WTC11 (cell line): ENCODE measurements at regions not wholly inside any gene's neighbourhood (a gene's known extent, or its start where the extent isn't known, plus 50 kb on each side); places are given as distances from the start of the nearest gene placed in this dataset.

ENCODE experiments used
- ATAC-seq: fragments of 200-7000 bp; cut with Tn5 transposase; 2 replicates; pipeline ENCODE4 v1.10.0; 2021; ENCODE audit warnings: mild to moderate bottlenecking, moderate library complexity
- CTCF ChIA-PET: fragments of 300-600 bp; sonication (Branson Sonifier 250); formaldehyde crosslinking; loops from one replicate; lab custom pipeline; 2021; ENCODE audit warnings: antibody characterized with exemption; lab: Charles Lee
- POLR2A ChIA-PET: fragments of 350-600 bp; sonication (Branson Sonifier 250); formaldehyde crosslinking; loops from one replicate; lab custom pipeline; 2021; ENCODE audit warnings: antibody characterized with exemption; lab: Charles Lee
- DNase-seq: peaks from one replicate; pipeline ENCODE4 v3.0.0; 2021; ENCODE audit warnings: low spot score
- H3K27ac Mint-ChIP-seq: 2 replicates; pipeline ENCODE4 v1.8.0; 2021; ENCODE audit warnings: mixed read lengths
- H3K27me3 Mint-ChIP-seq: 2 replicates; pipeline ENCODE4 v1.8.0; 2021; ENCODE audit warnings: low read depth, mild to moderate bottlenecking, moderate library complexity, mixed read lengths
- H3K36me3 Mint-ChIP-seq: 2 replicates; pipeline ENCODE4 v1.8.0; 2021; ENCODE audit warnings: mixed read lengths
- H3K4me1 Mint-ChIP-seq: 2 replicates; pipeline ENCODE4 v1.8.0; 2022; ENCODE audit warnings: mixed read lengths
- H3K4me3 Mint-ChIP-seq: 2 replicates; pipeline ENCODE4 v1.8.0; 2021; ENCODE audit warnings: mild to moderate bottlenecking, moderate library complexity, mixed read lengths
- H3K9me3 Mint-ChIP-seq: 2 replicates; pipeline ENCODE4 v1.8.0; 2021; ENCODE audit warnings: mixed read lengths
- FOXP1 ChIP-seq: sonication (generic); formaldehyde crosslinking; IDR thresholded peaks from 2 replicates; pipeline ENCODE4 v1.8.0; 2022; ENCODE audit warnings: missing genetic modification reagents, mild to moderate bottlenecking, moderate library complexity, borderline replicate concordance
- GRHL2 ChIP-seq: fragments of 250-450 bp; sonication (Bioruptor Pico); IDR thresholded peaks from 2 replicates; pipeline ENCODE4 v1.8.0; 2022; ENCODE audit warnings: mild to moderate bottlenecking, moderate library complexity; ENCODE audit not compliant: insufficient replicate concordance, severe bottlenecking
- MAX ChIP-seq: sonication (generic); formaldehyde crosslinking; IDR thresholded peaks from 2 replicates; pipeline ENCODE4 v1.8.0; 2022; ENCODE audit warnings: mild to moderate bottlenecking, missing genetic modification reagents
- RORB ChIP-seq: fragments of 250-450 bp; sonication (Bioruptor Pico); IDR thresholded peaks from 2 replicates; pipeline ENCODE4 v1.9.0; 2021; ENCODE audit warnings: mild to moderate bottlenecking
- SMAD3 ChIP-seq: sonication (generic); formaldehyde crosslinking; IDR thresholded peaks from 2 replicates; pipeline ENCODE4 v1.8.0; 2022; ENCODE audit warnings: missing genetic modification reagents, mild to moderate bottlenecking, borderline replicate concordance
- STAT6 ChIP-seq: sonication (generic); formaldehyde crosslinking; conservative IDR thresholded peaks from 2 replicates; pipeline ENCODE4 v1.8.1; 2023; ENCODE audit warnings: mild to moderate bottlenecking, low read depth, missing genetic modification reagents, moderate library complexity
- ZNF512 ChIP-seq: sonication (generic); formaldehyde crosslinking; IDR thresholded peaks from 2 replicates; pipeline ENCODE4 v1.8.1; 2022; ENCODE audit warnings: missing genetic modification reagents, borderline replicate concordance
- TF ChIP-seq, protein P1 (sequence below): sonication (generic); formaldehyde crosslinking; IDR thresholded peaks from 2 replicates; pipeline ENCODE4 v1.8.0; 2023; ENCODE audit warnings: missing genetic modification reagents, mild to moderate bottlenecking, borderline replicate concordance
- TF ChIP-seq, protein P2 (sequence below): sonication (generic); formaldehyde crosslinking; IDR thresholded peaks from 2 replicates; pipeline ENCODE4 v1.8.1; 2022; ENCODE audit warnings: low read depth, mild to moderate bottlenecking, moderate library complexity, missing genetic modification reagents, borderline replicate concordance
- TF ChIP-seq, protein P3 (sequence below): fragments of 250-450 bp; sonication (Bioruptor Pico); IDR thresholded peaks from 2 replicates; pipeline ENCODE4 v1.9.0; 2021; ENCODE audit warnings: mild to moderate bottlenecking

GRCh38 chr10:90992462-90992861, 71.6 kb upstream of the ANKRD1 start (continued):
- no peak for TF ChIP-seq MAX (CRISPR knock-in tag)
- TF ChIP-seq, protein P1, sequence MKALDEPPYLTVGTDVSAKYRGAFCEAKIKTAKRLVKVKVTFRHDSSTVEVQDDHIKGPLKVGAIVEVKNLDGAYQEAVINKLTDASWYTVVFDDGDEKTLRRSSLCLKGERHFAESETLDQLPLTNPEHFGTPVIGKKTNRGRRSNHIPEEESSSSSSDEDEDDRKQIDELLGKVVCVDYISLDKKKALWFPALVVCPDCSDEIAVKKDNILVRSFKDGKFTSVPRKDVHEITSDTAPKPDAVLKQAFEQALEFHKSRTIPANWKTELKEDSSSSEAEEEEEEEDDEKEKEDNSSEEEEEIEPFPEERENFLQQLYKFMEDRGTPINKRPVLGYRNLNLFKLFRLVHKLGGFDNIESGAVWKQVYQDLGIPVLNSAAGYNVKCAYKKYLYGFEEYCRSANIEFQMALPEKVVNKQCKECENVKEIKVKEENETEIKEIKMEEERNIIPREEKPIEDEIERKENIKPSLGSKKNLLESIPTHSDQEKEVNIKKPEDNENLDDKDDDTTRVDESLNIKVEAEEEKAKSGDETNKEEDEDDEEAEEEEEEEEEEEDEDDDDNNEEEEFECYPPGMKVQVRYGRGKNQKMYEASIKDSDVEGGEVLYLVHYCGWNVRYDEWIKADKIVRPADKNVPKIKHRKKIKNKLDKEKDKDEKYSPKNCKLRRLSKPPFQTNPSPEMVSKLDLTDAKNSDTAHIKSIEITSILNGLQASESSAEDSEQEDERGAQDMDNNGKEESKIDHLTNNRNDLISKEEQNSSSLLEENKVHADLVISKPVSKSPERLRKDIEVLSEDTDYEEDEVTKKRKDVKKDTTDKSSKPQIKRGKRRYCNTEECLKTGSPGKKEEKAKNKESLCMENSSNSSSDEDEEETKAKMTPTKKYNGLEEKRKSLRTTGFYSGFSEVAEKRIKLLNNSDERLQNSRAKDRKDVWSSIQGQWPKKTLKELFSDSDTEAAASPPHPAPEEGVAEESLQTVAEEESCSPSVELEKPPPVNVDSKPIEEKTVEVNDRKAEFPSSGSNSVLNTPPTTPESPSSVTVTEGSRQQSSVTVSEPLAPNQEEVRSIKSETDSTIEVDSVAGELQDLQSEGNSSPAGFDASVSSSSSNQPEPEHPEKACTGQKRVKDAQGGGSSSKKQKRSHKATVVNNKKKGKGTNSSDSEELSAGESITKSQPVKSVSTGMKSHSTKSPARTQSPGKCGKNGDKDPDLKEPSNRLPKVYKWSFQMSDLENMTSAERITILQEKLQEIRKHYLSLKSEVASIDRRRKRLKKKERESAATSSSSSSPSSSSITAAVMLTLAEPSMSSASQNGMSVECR, result no peak
- no peak for TF ChIP-seq FOXP1 (CRISPR knock-in tag)
- TF ChIP-seq RORB (CRISPR knock-in tag), result no peak
- TF ChIP-seq, all 79 proteins: peak for 0

- POLR2A ChIA-PET, result no interaction called here
- H3K27me3 Mint-ChIP-seq, result peaks cover 11% of the 10 kb centered on the region
- no peak overlapping the region for H3K27ac Mint-ChIP-seq
- no peaks in the 10 kb centered on the region for H3K36me3 Mint-ChIP-seq
- DNase-seq (no peak), ATAC-seq (no peak)
- TF ChIP-seq, protein P2, sequence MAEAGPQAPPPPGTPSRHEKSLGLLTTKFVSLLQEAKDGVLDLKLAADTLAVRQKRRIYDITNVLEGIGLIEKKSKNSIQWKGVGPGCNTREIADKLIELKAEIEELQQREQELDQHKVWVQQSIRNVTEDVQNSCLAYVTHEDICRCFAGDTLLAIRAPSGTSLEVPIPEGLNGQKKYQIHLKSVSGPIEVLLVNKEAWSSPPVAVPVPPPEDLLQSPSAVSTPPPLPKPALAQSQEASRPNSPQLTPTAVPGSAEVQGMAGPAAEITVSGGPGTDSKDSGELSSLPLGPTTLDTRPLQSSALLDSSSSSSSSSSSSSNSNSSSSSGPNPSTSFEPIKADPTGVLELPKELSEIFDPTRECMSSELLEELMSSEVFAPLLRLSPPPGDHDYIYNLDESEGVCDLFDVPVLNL (CRISPR knock-in tag), result no peak
- CTCF ChIA-PET, result no interaction called here
- no peak overlapping the region for H3K4me3 Mint-ChIP-seq
- no peaks in the 10 kb centered on the region for H3K9me3 Mint-ChIP-seq
- no peaks in the 10 kb centered on the region for H3K4me1 Mint-ChIP-seq
These were observed 72.5 kb upstream of the ANKRD1 start for GRCh38 chr10:90993340-90993739.

- peaks cover 18% of the 10 kb centered on the region for H3K27me3 Mint-ChIP-seq
- ATAC-seq (no peak), DNase-seq (no peak)
- POLR2A ChIA-PET, result no interaction called here
- CTCF ChIA-PET, result no interaction called here
- H3K9me3 Mint-ChIP-seq, result no peaks in the 10 kb centered on the region
- no peaks in the 10 kb centered on the region for H3K36me3 Mint-ChIP-seq
- H3K27ac Mint-ChIP-seq, result no peak overlapping the region
- H3K4me1 Mint-ChIP-seq, result no peaks in the 10 kb centered on the region
- no peak overlapping the region for H3K4me3 Mint-ChIP-seq
- TF ChIP-seq FOXP1 (CRISPR knock-in tag), result no peak
- no peak for TF ChIP-seq RORB (CRISPR knock-in tag)
- TF ChIP-seq SMAD3 (CRISPR knock-in tag), result no peak
- TF ChIP-seq ZNF512 (CRISPR knock-in tag), result no peak
- TF ChIP-seq, protein P3, sequence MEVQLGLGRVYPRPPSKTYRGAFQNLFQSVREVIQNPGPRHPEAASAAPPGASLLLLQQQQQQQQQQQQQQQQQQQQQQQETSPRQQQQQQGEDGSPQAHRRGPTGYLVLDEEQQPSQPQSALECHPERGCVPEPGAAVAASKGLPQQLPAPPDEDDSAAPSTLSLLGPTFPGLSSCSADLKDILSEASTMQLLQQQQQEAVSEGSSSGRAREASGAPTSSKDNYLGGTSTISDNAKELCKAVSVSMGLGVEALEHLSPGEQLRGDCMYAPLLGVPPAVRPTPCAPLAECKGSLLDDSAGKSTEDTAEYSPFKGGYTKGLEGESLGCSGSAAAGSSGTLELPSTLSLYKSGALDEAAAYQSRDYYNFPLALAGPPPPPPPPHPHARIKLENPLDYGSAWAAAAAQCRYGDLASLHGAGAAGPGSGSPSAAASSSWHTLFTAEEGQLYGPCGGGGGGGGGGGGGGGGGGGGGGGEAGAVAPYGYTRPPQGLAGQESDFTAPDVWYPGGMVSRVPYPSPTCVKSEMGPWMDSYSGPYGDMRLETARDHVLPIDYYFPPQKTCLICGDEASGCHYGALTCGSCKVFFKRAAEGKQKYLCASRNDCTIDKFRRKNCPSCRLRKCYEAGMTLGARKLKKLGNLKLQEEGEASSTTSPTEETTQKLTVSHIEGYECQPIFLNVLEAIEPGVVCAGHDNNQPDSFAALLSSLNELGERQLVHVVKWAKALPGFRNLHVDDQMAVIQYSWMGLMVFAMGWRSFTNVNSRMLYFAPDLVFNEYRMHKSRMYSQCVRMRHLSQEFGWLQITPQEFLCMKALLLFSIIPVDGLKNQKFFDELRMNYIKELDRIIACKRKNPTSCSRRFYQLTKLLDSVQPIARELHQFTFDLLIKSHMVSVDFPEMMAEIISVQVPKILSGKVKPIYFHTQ (CRISPR knock-in tag), result no peak
- TF ChIP-seq GRHL2 (CRISPR knock-in tag), result no peak
- TF ChIP-seq STAT6 (CRISPR knock-in tag), result no peak
These were observed 76.8 kb upstream of the ANKRD1 start for GRCh38 chr10:90997670-90998069.
